Mammary epithelial cell (primary cell): ENCODE measurements at regions not wholly inside any gene's neighbourhood (a gene's known extent, or its start where the extent isn't known, plus 50 kb on each side); places are given as distances from the start of the nearest gene placed in this dataset.

ENCODE experiments used
- EZH2 ChIP-seq: IDR thresholded peaks from 2 replicates; pipeline ENCODE4 v1.6.1; 2012; ENCODE audit warnings: low read length, inconsistent platforms, borderline replicate concordance
- TF ChIP-seq, protein P1 (sequence below), 2 donors: IDR thresholded peaks in 1 of 2; conservative IDR thresholded peaks in 1 of 2; 2 replicates each; pipeline ENCODE4 v1.5.1; 2011 to 2012; ENCODE audit warnings: inconsistent platforms in 2 of 2, low read length in 2 of 2, mild to moderate bottlenecking in 2 of 2, control low read depth in 1 of 2, low read depth in 1 of 2; ENCODE audit not compliant: insufficient read depth in 1 of 2; ENCODE audit errors: extremely low read depth in 1 of 2

DNA sequence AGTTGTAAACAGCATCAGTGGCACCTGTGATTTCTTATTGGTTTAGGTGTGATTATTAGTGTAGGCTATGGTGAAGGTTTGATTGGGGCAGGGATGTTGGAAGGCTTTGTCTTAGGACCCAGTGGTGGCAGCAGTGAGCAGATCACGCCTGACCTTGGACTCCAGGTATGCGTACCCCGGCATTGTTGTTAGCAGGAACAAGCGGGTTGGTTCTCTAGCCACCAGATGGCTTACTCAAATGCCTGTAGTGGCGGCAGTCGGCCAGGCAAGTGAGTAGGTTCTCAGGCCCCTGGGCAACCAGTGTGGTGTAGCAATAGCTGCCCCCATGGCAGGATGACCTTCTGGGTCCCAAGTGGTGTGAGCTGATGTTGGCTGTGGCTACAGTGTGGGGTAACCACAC lies 558.3 kb downstream of the KCNJ3 start:
- TF ChIP-seq EZH2: no peak
- TF ChIP-seq, protein P1, sequence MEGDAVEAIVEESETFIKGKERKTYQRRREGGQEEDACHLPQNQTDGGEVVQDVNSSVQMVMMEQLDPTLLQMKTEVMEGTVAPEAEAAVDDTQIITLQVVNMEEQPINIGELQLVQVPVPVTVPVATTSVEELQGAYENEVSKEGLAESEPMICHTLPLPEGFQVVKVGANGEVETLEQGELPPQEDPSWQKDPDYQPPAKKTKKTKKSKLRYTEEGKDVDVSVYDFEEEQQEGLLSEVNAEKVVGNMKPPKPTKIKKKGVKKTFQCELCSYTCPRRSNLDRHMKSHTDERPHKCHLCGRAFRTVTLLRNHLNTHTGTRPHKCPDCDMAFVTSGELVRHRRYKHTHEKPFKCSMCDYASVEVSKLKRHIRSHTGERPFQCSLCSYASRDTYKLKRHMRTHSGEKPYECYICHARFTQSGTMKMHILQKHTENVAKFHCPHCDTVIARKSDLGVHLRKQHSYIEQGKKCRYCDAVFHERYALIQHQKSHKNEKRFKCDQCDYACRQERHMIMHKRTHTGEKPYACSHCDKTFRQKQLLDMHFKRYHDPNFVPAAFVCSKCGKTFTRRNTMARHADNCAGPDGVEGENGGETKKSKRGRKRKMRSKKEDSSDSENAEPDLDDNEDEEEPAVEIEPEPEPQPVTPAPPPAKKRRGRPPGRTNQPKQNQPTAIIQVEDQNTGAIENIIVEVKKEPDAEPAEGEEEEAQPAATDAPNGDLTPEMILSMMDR (conservative IDR thresholded peaks at IDR 0.05 in 1 of 2, IDR thresholded peaks at IDR 0.05 in 1 of 2; ENCODE audit: extremely low read depth in 1 of 2, insufficient read depth in 1 of 2, low read depth in 1 of 2, low read length in 2 of 2): no peak
